IMR-90 (cell line): ENCODE measurements at regions not wholly inside any gene's neighbourhood (a gene's known extent, or its start where the extent isn't known, plus 50 kb on each side); places are given as distances from the start of the nearest gene placed in this dataset.

ENCODE experiments used
- ATAC-seq: fragments of 200-7000 bp; cut with Tn5 transposase; 2 replicates; pipeline ENCODE4 v1.9.1; 2020; ENCODE audit warnings: low read depth, mild to moderate bottlenecking, moderate library complexity
- BruUV-seq: library from RNA; stranded (reverse); fragments of 400-500 nt; replicated peaks from 2 replicates; lab custom pipeline; 2021; lab: Mats Ljungman, UMichigan
- CTCF ChIA-PET: fragments of 300-600 bp; formaldehyde crosslinking; extraction: SDS; loops from one replicate; lab custom pipeline; 2021; ENCODE audit warnings: antibody characterized with exemption; lab: Yijun Ruan, JAX
- POLR2A ChIA-PET: fragments of 300-600 bp; sonication (Branson Sonifier 250); formaldehyde crosslinking; loops from one replicate; lab custom pipeline; 2022; ENCODE audit warnings: antibody characterized with exemption; ENCODE audit not compliant: unreplicated experiment; lab: Charles Lee
- DNase-seq: peaks from one replicate; pipeline ENCODE4 v3.0.0; 2013
- H2AFZ ChIP-seq: replicated peaks from 2 replicates; pipeline ENCODE3; 2013; ENCODE audit warnings: low read length, mild to moderate bottlenecking; ENCODE audit not compliant: poor library complexity
- H2AK5ac ChIP-seq: 2 replicates; pipeline ENCODE4 v1.6.1; 2013; ENCODE audit warnings: low read depth, low read length, inconsistent platforms
- H2AK9ac ChIP-seq: replicated peaks from 2 replicates; pipeline ENCODE3; 2013; ENCODE audit warnings: mild to moderate bottlenecking, low read depth, low read length, moderate library complexity; ENCODE audit not compliant: poor library complexity
- H2BK120ac ChIP-seq: 2 replicates; pipeline ENCODE4 v1.6.1; 2013; ENCODE audit warnings: low read depth, low read length, inconsistent platforms
- H2BK15ac ChIP-seq: 3 replicates; pipeline ENCODE4 v1.6.1; 2013; ENCODE audit warnings: low read depth, low read length, inconsistent platforms
- H2BK20ac ChIP-seq: 2 replicates; pipeline ENCODE4 v1.6.1; 2013; ENCODE audit warnings: low read depth, mild to moderate bottlenecking, inconsistent platforms, low read length, moderate library complexity
- H2BK5ac ChIP-seq: 2 replicates; pipeline ENCODE4 v1.6.1; 2013; ENCODE audit warnings: mild to moderate bottlenecking, low read depth, low read length, inconsistent platforms; ENCODE audit not compliant: poor library complexity, severe bottlenecking
- H3K14ac ChIP-seq: replicated peaks from 2 replicates; pipeline ENCODE4 v1.6.1; 2013; ENCODE audit warnings: low read depth, low read length, inconsistent platforms
- H3K18ac ChIP-seq: 2 replicates; pipeline ENCODE4 v1.6.1; 2013; ENCODE audit warnings: low read depth, low read length, control low read depth
- H3K23ac ChIP-seq: 2 replicates; pipeline ENCODE4 v1.6.1; 2013; ENCODE audit warnings: low read depth, low read length, inconsistent platforms
- H3K27ac ChIP-seq: 2 replicates; pipeline ENCODE4 v1.5.1; 2013; ENCODE audit warnings: mild to moderate bottlenecking, control low read depth, low read length; ENCODE audit not compliant: insufficient read depth
- H3K27me3 ChIP-seq: 2 replicates; pipeline ENCODE4 v1.6.1; 2013; ENCODE audit warnings: low read length; ENCODE audit not compliant: control insufficient read depth, insufficient read depth
- H3K36me3 ChIP-seq: 2 replicates; pipeline ENCODE4 v1.6.1; 2013; ENCODE audit warnings: low read length, mixed read lengths; ENCODE audit not compliant: control insufficient read depth, insufficient read depth
- H3K4ac ChIP-seq: 2 replicates; pipeline ENCODE4 v1.6.1; 2013; ENCODE audit warnings: low read depth, low read length, inconsistent platforms
- H3K4me1 ChIP-seq: 2 replicates; pipeline ENCODE4 v1.6.1; 2013; ENCODE audit warnings: low read length, mixed read lengths; ENCODE audit not compliant: control insufficient read depth, insufficient read depth
- H3K4me2 ChIP-seq: 2 replicates; pipeline ENCODE4 v1.6.1; 2013; ENCODE audit warnings: low read depth, mild to moderate bottlenecking, control low read depth, low read length, moderate library complexity
- H3K4me3 ChIP-seq: 2 replicates; pipeline ENCODE4 v1.5.1; 2013; ENCODE audit warnings: low read depth, mild to moderate bottlenecking, control low read depth, low read length, moderate library complexity; ENCODE audit not compliant: insufficient read depth
- H3K56ac ChIP-seq: 2 replicates; pipeline ENCODE4 v1.6.1; 2013; ENCODE audit warnings: low read length, inconsistent platforms; ENCODE audit not compliant: insufficient read depth; ENCODE audit errors: extremely low read depth
- H3K79me1 ChIP-seq, 2 experiments: 2 replicates each; pipeline ENCODE4 v1.6.1; 2013; ENCODE audit warnings: low read length in 2 of 2, inconsistent platforms in 1 of 2, low read depth in 1 of 2
- H3K9ac ChIP-seq: 2 replicates; pipeline ENCODE4 v1.6.1; 2013; ENCODE audit warnings: low read depth, low read length, control low read depth
- H3K9me1 ChIP-seq: 2 replicates; pipeline ENCODE4 v1.6.1; 2013; ENCODE audit warnings: low read length, inconsistent platforms; ENCODE audit not compliant: insufficient read depth
- H3K9me3 ChIP-seq: 2 replicates; pipeline ENCODE4 v1.6.1; 2013; ENCODE audit warnings: low read length; ENCODE audit not compliant: control insufficient read depth, insufficient read depth
- H4K20me1 ChIP-seq: 2 replicates; pipeline ENCODE4 v1.6.1; 2013; ENCODE audit warnings: low read length, inconsistent platforms; ENCODE audit not compliant: insufficient read depth
- H4K5ac ChIP-seq: 2 replicates; pipeline ENCODE4 v1.6.1; 2013; ENCODE audit warnings: mild to moderate bottlenecking, low read depth, low read length, control low read depth
- H4K8ac ChIP-seq, 2 experiments: 2 replicates each; pipeline ENCODE4 v1.6.1; 2013; ENCODE audit warnings: low read depth in 2 of 2, low read length in 2 of 2, control low read depth in 1 of 2, inconsistent platforms in 1 of 2
- H4K91ac ChIP-seq: 2 replicates; pipeline ENCODE4 v1.6.1; 2013; ENCODE audit warnings: low read depth, low read length, inconsistent platforms; ENCODE audit not compliant: insufficient read depth
- CEBPB ChIP-seq: IDR thresholded peaks from 2 replicates; pipeline ENCODE4 v1.6.1; 2012; ENCODE audit warnings: low read depth, low read length, improper control_type of control experiment
- CHD1 ChIP-seq: IDR thresholded peaks from 2 replicates; pipeline ENCODE4 v1.6.1; 2012; ENCODE audit warnings: low read depth, low read length, improper control_type of control experiment
- MAZ ChIP-seq: IDR thresholded peaks from 2 replicates; pipeline ENCODE4 v1.6.1; 2012; ENCODE audit warnings: low read depth, mild to moderate bottlenecking, low read length, improper control_type of control experiment, moderate library complexity, borderline replicate concordance
- MXI1 ChIP-seq: IDR thresholded peaks from 2 replicates; pipeline ENCODE4 v1.6.1; 2012; ENCODE audit warnings: low read depth, mild to moderate bottlenecking, low read length, moderate library complexity, borderline replicate concordance
- NFE2L2 ChIP-seq: fragments of 150-350 bp; IDR thresholded peaks from 2 replicates; pipeline ENCODE4 v1.6.1; 2016; ENCODE audit warnings: low read depth, mild to moderate bottlenecking, low read length
- POLR2A ChIP-seq: IDR thresholded peaks from 2 replicates; pipeline ENCODE4 v1.6.1; 2012; ENCODE audit warnings: mild to moderate bottlenecking, low read depth, low read length
- WGBS, 2 experiments: methylation state at CpG; one replicate each; pipeline versions ENCODE4 v1.1.5 to v1.1.7; 2013; ENCODE audit warnings: missing lambda C conversion rate in 2 of 2; ENCODE audit not compliant: insufficient read length in 1 of 2; ENCODE audit errors: extremely low coverage in 2 of 2; 5-methylcytosine and 5-hydroxymethylcytosine counted together
- dilution Hi-C: fragments of 300-500 bp; cut with HindIII; formaldehyde crosslinking; loops from one replicate; pipeline ENCODE4 v1.14.3; 2018; ENCODE audit warnings: low sequenced_read_pairs; ENCODE audit not compliant: unreplicated experiment
- in situ Hi-C: fragments of 300-500 bp; cut with MboI; formaldehyde crosslinking; loops from 3 replicates; pipeline ENCODE4 v1.14.3; 2019; ENCODE audit warnings: low sequenced_read_pairs, inconsistent platforms, mixed read lengths
- intact Hi-C: fragments of 100-400 bp; cut with micrococcal nuclease; formaldehyde crosslinking; loops from 2 replicates; pipeline ENCODE4 v1.10.0; 2022

DNA sequence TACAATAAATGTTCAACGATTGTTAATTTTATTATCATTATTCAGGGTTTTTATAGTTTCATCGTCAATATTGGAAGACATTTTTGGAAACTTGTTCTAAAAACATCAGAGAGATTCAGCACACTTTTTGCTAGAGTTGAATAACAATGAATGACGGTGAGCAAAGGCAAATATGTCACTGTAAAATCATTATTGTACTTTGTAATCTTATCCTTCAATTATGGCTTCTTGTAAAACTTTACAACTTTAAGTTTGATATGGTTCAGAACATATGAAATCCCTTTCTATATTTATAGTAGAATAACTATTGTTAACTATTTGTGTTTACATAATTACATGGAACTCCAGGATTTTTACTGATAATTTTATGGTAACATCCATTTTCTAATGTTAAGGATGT is 167.8 kb upstream of the SEMA3A start:
- Histone ChIP-seq H4K20me1 (no peaks in the 10 kb centered on the region), H2BK120ac (no peak overlapping the region), H2BK20ac (no peak overlapping the region), H3K56ac (no peak overlapping the region), H3K9me1 (no peaks in the 10 kb centered on the region), H3K23ac (no peak overlapping the region), H3K27me3 (no peaks in the 10 kb centered on the region), H3K4me2 (no peak overlapping the region), H2BK15ac (no peak overlapping the region), H3K4me1 (peaks cover 7% of the 10 kb centered on the region), H3K9me3 (no peaks in the 10 kb centered on the region), H4K91ac (no peak overlapping the region), H3K9ac (no peak overlapping the region), H3K4ac (no peak overlapping the region), H4K8ac (no peak overlapping the region), H2BK5ac (no peak overlapping the region), H2AK5ac (no peak overlapping the region), H3K4me3 (no peak overlapping the region), H2AK9ac (no peak overlapping the region), H3K27ac (no peak overlapping the region), H3K36me3 (no peaks in the 10 kb centered on the region), H3K18ac (no peak overlapping the region), H2AFZ (no peak overlapping the region), H3K79me1 (no peaks in the 10 kb centered on the region), H3K14ac (no peak overlapping the region), H4K5ac (no peak overlapping the region)
- no TSS peak for BruUV-seq
- intact Hi-C loops = no loop called here
- no CpG with 5 or more reads among the region's 3 CpGs for WGBS, 2 experiments
- in situ Hi-C loops = no loop called here
- no peak for ATAC-seq
- ChIA-PET POLR2A (no interaction called here), CTCF (no interaction called here)
- TF ChIP-seq CEBPB (no peak), NFE2L2 (no peak), MXI1 (no peak), CHD1 (no peak), POLR2A (no peak), MAZ (no peak)
- dilution Hi-C loops = no loop called here
- no peak for DNase-seq
